GM23338 (cell line): ENCODE measurements at regions not wholly inside any gene's neighbourhood (a gene's known extent, or its start where the extent isn't known, plus 50 kb on each side); places are given as distances from the start of the nearest gene placed in this dataset.

Experiments used
- ATAC-seq: fragments of 200-7000 bp; cut with Tn5 transposase; 3 replicates; pipeline ENCODE4 v1.9.1; 2020
- DNase-seq: peaks from one replicate; pipeline ENCODE4 v3.0.0-alpha.2; 2015; ENCODE audit warnings: low spot score
- H2AFZ ChIP-seq: fragments of 200-600 bp; sonication (generic); 2 replicates; pipeline ENCODE4 v1.8.0; 2016; ENCODE audit warnings: antibody characterized with exemption, mild to moderate bottlenecking, moderate library complexity
- H3F3A ChIP-seq: fragments of 200-600 bp; sonication (generic); replicated peaks from 2 replicates; pipeline ENCODE4 v1.8.0; 2017; ENCODE audit warnings: antibody characterized with exemption, mixed run types, low read depth
- H3K27ac ChIP-seq: fragments of 200-600 bp; sonication (generic); 2 replicates; pipeline ENCODE4 v1.6.1; 2016; ENCODE audit warnings: low read depth
- H3K27me3 ChIP-seq: fragments of 200-600 bp; sonication (generic); 2 replicates; pipeline ENCODE4 v1.8.0; 2016; ENCODE audit warnings: mild to moderate bottlenecking, mixed run types, moderate library complexity; ENCODE audit not compliant: insufficient read depth
- H3K36me3 ChIP-seq: fragments of 200-600 bp; sonication (generic); 2 replicates; pipeline ENCODE4 v1.8.0; 2016; ENCODE audit warnings: mild to moderate bottlenecking; ENCODE audit not compliant: insufficient read depth
- H3K4me1 ChIP-seq: fragments of 200-600 bp; sonication (generic); 2 replicates; pipeline ENCODE4 v1.8.0; 2016; ENCODE audit warnings: mild to moderate bottlenecking, moderate library complexity; ENCODE audit not compliant: insufficient read depth
- H3K4me2 ChIP-seq: fragments of 200-600 bp; sonication (generic); 2 replicates; pipeline ENCODE4 v1.7.1; 2017; ENCODE audit warnings: mixed run types
- H3K4me3 ChIP-seq: fragments of 200-600 bp; sonication (generic); 2 replicates; pipeline ENCODE4 v1.6.1; 2016; ENCODE audit warnings: mixed run types
- H3K79me2 ChIP-seq: fragments of 200-600 bp; sonication (generic); replicated peaks from 2 replicates; pipeline ENCODE4 v1.8.0; 2017; ENCODE audit warnings: mild to moderate bottlenecking; ENCODE audit not compliant: insufficient read depth
- H3K9me2 ChIP-seq: fragments of 200-600 bp; sonication (generic); 2 replicates; pipeline ENCODE4 v1.8.0; 2017; ENCODE audit not compliant: insufficient read depth
- H4K20me1 ChIP-seq: fragments of 200-600 bp; sonication (generic); replicated peaks from 2 replicates; pipeline ENCODE4 v1.8.0; 2017; ENCODE audit warnings: mild to moderate bottlenecking; ENCODE audit not compliant: insufficient read depth
- H3K27ac Mint-ChIP-seq: 2 replicates; pipeline ENCODE4 v1.8.0; 2020; ENCODE audit warnings: inconsistent platforms, mild to moderate bottlenecking, moderate library complexity, mixed read lengths
- H3K27me3 Mint-ChIP-seq: 3 replicates; pipeline ENCODE4 v1.8.0; 2022; ENCODE audit warnings: low read depth, mild to moderate bottlenecking, moderate library complexity, mixed read lengths, inconsistent platforms; ENCODE audit not compliant: insufficient read depth, poor library complexity
- H3K36me3 Mint-ChIP-seq: 3 replicates; pipeline ENCODE4 v1.8.0; 2021; ENCODE audit warnings: low read depth, mild to moderate bottlenecking, inconsistent platforms, moderate library complexity, mixed read lengths
- H3K4me1 Mint-ChIP-seq: 3 replicates; pipeline ENCODE4 v1.8.0; 2020; ENCODE audit warnings: mild to moderate bottlenecking, inconsistent platforms, mixed read lengths
- H3K4me3 Mint-ChIP-seq: 3 replicates; pipeline ENCODE4 v1.8.0; 2021; ENCODE audit warnings: moderate library complexity, mild to moderate bottlenecking, inconsistent platforms, mixed read lengths
- H3K9me3 Mint-ChIP-seq: 3 replicates; pipeline ENCODE4 v1.8.0; 2020; ENCODE audit warnings: moderate library complexity, mild to moderate bottlenecking, inconsistent platforms, mixed read lengths
- CREB1 ChIP-seq: fragments of 250-450 bp; sonication (Bioruptor Pico); IDR thresholded peaks from 2 replicates; pipeline ENCODE4 v1.5.0; 2020; ENCODE audit warnings: low read depth, mild to moderate bottlenecking, moderate library complexity
- EZH2 ChIP-seq: fragments of 200-600 bp; sonication (generic); IDR thresholded peaks from one replicate; pipeline ENCODE4 v1.8.0; 2017; ENCODE audit warnings: antibody characterized with exemption, mild to moderate bottlenecking, low read depth; ENCODE audit not compliant: unreplicated experiment
- EZH2phosphoT487 ChIP-seq: fragments of 200-600 bp; sonication (generic); IDR thresholded peaks from one replicate; pipeline ENCODE4 v1.8.1; 2018; ENCODE audit warnings: antibody characterized with exemption; ENCODE audit not compliant: unreplicated experiment
- JUNB ChIP-seq: IDR thresholded peaks from one replicate; pipeline ENCODE4 v1.6.1; 2016; ENCODE audit warnings: antibody characterized with exemption; ENCODE audit not compliant: unreplicated experiment
- NANOG ChIP-seq: IDR thresholded peaks from 2 replicates; pipeline ENCODE4 v1.6.1; 2016; ENCODE audit warnings: antibody characterized with exemption, borderline replicate concordance
- POLR2AphosphoS5 ChIP-seq: IDR thresholded peaks from 2 replicates; pipeline ENCODE4 v1.6.1; 2016; ENCODE audit warnings: antibody characterized with exemption, low read depth
- STAT1 ChIP-seq: IDR thresholded peaks from one replicate; pipeline ENCODE4 v1.6.1; 2016; ENCODE audit warnings: antibody characterized with exemption; ENCODE audit not compliant: unreplicated experiment
- ZNF114 ChIP-seq: fragments of 250-450 bp; sonication (Bioruptor Pico); IDR thresholded peaks from 2 replicates; pipeline ENCODE4 v1.5.0; 2020; ENCODE audit warnings: mild to moderate bottlenecking, moderate library complexity
- ZNF331 ChIP-seq: fragments of 250-450 bp; sonication (Bioruptor Pico); IDR thresholded peaks from 2 replicates; pipeline ENCODE4 v1.5.0; 2020; ENCODE audit warnings: low read depth, mild to moderate bottlenecking, moderate library complexity
- TF ChIP-seq, protein P1 (sequence below), 2 experiments: fragments of 200-600 bp in 1 of 2; sonication (generic) in 1 of 2; conservative IDR thresholded peaks; 2 replicates each; pipeline versions ENCODE4 v1.5.1 to v1.6.1; 2016 to 2017; ENCODE audit warnings: antibody characterized with exemption in 2 of 2, low read depth in 2 of 2, mild to moderate bottlenecking in 2 of 2, moderate library complexity in 1 of 2
- TF ChIP-seq, protein P2 (sequence below): fragments of 250-450 bp; sonication (Bioruptor Pico); IDR thresholded peaks from 2 replicates; pipeline ENCODE4 v1.5.0; 2020; ENCODE audit warnings: mild to moderate bottlenecking, moderate library complexity
- TF ChIP-seq, protein P3 (sequence below): IDR thresholded peaks from 2 replicates; pipeline ENCODE4 v1.6.1; 2016; ENCODE audit warnings: antibody characterized with exemption
- TF ChIP-seq, protein P4 (sequence below): IDR thresholded peaks from one replicate; pipeline ENCODE4 v1.6.1; 2018; ENCODE audit warnings: antibody characterized with exemption; ENCODE audit not compliant: unreplicated experiment

DNA sequence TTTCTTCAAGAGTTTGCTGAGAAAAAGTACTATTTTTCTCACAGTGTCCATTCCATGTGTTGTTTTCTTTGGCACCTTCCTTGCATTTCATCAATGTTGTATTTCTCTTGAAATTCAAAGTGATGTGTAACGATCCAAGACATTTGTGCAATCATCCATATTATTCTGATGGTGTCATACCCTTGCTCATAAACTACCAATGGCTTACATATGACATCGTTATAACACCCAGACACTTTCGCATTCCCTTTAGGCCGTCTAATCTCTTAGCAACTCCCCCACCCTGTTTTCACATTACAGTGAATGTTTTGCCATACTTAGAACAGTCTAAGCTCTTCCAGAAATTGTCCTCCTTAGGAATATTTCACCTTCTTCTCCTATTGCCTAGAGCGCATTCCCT lies 1779.0 kb downstream of the PCDH7 start:
- H3K27me3 Mint-ChIP-seq: no peaks in the 10 kb centered on the region
- Histone ChIP-seq H3K27ac (no peak overlapping the region), H3K4me3 (no peak overlapping the region), H3F3A (no peaks in the 10 kb centered on the region), H2AFZ (no peak overlapping the region), H3K4me1 (no peaks in the 10 kb centered on the region), H3K79me2 (no peaks in the 10 kb centered on the region), H3K27me3 (no peaks in the 10 kb centered on the region), H3K36me3 (no peaks in the 10 kb centered on the region), H3K4me2 (no peak overlapping the region), H4K20me1 (no peaks in the 10 kb centered on the region), H3K9me2 (no peaks in the 10 kb centered on the region)
- no peaks in the 10 kb centered on the region for H3K36me3 Mint-ChIP-seq
- H3K4me1 Mint-ChIP-seq: no peaks in the 10 kb centered on the region
- peaks cover 2% of the 10 kb centered on the region; the same call in 1 of the 3 replicates for H3K9me3 Mint-ChIP-seq
- no peak overlapping the region for H3K27ac Mint-ChIP-seq
- H3K4me3 Mint-ChIP-seq: no peak overlapping the region
- ATAC-seq (no peak), DNase-seq (no peak)
- TF ChIP-seq, protein P1, sequence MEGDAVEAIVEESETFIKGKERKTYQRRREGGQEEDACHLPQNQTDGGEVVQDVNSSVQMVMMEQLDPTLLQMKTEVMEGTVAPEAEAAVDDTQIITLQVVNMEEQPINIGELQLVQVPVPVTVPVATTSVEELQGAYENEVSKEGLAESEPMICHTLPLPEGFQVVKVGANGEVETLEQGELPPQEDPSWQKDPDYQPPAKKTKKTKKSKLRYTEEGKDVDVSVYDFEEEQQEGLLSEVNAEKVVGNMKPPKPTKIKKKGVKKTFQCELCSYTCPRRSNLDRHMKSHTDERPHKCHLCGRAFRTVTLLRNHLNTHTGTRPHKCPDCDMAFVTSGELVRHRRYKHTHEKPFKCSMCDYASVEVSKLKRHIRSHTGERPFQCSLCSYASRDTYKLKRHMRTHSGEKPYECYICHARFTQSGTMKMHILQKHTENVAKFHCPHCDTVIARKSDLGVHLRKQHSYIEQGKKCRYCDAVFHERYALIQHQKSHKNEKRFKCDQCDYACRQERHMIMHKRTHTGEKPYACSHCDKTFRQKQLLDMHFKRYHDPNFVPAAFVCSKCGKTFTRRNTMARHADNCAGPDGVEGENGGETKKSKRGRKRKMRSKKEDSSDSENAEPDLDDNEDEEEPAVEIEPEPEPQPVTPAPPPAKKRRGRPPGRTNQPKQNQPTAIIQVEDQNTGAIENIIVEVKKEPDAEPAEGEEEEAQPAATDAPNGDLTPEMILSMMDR (conservative IDR thresholded peaks at IDR 0.05; ENCODE audit: low read depth in 2 of 2): no peak
- TF ChIP-seq, protein P2, sequence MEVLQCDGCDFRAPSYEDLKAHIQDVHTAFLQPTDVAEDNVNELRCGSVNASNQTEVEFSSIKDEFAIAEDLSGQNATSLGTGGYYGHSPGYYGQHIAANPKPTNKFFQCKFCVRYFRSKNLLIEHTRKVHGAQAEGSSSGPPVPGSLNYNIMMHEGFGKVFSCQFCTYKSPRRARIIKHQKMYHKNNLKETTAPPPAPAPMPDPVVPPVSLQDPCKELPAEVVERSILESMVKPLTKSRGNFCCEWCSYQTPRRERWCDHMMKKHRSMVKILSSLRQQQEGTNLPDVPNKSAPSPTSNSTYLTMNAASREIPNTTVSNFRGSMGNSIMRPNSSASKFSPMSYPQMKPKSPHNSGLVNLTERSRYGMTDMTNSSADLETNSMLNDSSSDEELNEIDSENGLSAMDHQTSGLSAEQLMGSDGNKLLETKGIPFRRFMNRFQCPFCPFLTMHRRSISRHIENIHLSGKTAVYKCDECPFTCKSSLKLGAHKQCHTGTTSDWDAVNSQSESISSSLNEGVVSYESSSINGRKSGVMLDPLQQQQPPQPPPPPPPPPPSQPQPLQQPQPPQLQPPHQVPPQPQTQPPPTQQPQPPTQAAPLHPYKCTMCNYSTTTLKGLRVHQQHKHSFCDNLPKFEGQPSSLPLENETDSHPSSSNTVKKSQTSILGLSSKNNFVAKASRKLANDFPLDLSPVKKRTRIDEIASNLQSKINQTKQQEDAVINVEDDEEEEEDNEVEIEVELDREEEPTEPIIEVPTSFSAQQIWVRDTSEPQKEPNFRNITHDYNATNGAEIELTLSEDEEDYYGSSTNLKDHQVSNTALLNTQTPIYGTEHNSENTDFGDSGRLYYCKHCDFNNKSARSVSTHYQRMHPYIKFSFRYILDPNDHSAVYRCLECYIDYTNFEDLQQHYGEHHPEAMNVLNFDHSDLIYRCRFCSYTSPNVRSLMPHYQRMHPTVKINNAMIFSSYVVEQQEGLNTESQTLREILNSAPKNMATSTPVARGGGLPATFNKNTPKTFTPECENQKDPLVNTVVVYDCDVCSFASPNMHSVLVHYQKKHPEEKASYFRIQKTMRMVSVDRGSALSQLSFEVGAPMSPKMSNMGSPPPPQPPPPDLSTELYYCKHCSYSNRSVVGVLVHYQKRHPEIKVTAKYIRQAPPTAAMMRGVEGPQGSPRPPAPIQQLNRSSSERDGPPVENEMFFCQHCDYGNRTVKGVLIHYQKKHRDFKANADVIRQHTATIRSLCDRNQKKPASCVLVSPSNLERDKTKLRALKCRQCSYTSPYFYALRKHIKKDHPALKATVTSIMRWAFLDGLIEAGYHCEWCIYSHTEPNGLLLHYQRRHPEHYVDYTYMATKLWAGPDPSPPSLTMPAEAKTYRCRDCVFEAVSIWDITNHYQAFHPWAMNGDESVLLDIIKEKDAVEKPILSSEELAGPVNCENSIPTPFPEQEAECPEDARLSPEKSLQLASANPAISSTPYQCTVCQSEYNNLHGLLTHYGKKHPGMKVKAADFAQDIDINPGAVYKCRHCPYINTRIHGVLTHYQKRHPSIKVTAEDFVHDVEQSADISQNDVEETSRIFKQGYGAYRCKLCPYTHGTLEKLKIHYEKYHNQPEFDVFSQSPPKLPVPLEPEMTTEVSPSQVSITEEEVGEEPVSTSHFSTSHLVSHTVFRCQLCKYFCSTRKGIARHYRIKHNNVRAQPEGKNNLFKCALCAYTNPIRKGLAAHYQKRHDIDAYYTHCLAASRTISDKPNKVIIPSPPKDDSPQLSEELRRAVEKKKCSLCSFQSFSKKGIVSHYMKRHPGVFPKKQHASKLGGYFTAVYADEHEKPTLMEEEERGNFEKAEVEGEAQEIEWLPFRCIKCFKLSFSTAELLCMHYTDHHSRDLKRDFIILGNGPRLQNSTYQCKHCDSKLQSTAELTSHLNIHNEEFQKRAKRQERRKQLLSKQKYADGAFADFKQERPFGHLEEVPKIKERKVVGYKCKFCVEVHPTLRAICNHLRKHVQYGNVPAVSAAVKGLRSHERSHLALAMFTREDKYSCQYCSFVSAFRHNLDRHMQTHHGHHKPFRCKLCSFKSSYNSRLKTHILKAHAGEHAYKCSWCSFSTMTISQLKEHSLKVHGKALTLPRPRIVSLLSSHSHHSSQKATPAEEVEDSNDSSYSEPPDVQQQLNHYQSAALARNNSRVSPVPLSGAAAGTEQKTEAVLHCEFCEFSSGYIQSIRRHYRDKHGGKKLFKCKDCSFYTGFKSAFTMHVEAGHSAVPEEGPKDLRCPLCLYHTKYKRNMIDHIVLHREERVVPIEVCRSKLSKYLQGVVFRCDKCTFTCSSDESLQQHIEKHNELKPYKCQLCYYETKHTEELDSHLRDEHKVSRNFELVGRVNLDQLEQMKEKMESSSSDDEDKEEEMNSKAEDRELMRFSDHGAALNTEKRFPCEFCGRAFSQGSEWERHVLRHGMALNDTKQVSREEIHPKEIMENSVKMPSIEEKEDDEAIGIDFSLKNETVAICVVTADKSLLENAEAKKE (CRISPR knock-in tag): no peak
- TF ChIP-seq EZH2phosphoT487 (no peak), NANOG (no peak), ZNF114 (CRISPR knock-in tag) (no peak), JUNB (no peak), POLR2AphosphoS5 (no peak), EZH2 (no peak), STAT1 (no peak), CREB1 (CRISPR knock-in tag) (no peak), ZNF331 (no peak)
- TF ChIP-seq, protein P3, sequence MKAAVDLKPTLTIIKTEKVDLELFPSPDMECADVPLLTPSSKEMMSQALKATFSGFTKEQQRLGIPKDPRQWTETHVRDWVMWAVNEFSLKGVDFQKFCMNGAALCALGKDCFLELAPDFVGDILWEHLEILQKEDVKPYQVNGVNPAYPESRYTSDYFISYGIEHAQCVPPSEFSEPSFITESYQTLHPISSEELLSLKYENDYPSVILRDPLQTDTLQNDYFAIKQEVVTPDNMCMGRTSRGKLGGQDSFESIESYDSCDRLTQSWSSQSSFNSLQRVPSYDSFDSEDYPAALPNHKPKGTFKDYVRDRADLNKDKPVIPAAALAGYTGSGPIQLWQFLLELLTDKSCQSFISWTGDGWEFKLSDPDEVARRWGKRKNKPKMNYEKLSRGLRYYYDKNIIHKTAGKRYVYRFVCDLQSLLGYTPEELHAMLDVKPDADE: no peak
- TF ChIP-seq, protein P4, sequence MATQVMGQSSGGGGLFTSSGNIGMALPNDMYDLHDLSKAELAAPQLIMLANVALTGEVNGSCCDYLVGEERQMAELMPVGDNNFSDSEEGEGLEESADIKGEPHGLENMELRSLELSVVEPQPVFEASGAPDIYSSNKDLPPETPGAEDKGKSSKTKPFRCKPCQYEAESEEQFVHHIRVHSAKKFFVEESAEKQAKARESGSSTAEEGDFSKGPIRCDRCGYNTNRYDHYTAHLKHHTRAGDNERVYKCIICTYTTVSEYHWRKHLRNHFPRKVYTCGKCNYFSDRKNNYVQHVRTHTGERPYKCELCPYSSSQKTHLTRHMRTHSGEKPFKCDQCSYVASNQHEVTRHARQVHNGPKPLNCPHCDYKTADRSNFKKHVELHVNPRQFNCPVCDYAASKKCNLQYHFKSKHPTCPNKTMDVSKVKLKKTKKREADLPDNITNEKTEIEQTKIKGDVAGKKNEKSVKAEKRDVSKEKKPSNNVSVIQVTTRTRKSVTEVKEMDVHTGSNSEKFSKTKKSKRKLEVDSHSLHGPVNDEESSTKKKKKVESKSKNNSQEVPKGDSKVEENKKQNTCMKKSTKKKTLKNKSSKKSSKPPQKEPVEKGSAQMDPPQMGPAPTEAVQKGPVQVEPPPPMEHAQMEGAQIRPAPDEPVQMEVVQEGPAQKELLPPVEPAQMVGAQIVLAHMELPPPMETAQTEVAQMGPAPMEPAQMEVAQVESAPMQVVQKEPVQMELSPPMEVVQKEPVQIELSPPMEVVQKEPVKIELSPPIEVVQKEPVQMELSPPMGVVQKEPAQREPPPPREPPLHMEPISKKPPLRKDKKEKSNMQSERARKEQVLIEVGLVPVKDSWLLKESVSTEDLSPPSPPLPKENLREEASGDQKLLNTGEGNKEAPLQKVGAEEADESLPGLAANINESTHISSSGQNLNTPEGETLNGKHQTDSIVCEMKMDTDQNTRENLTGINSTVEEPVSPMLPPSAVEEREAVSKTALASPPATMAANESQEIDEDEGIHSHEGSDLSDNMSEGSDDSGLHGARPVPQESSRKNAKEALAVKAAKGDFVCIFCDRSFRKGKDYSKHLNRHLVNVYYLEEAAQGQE: no peak
